ENCODE measurements at regions not wholly inside any gene's neighbourhood (a gene's known extent, or its start where the extent isn't known, plus 50 kb on each side); places are given as distances from the start of the nearest gene placed in this dataset.

- TF ChIP-seq RAD21 (IDR thresholded peaks at IDR 0.05; ENCODE audit: low read depth), result no peak
- no peak for TF ChIP-seq EP300 (IDR thresholded peaks at IDR 0.05; ENCODE audit: borderline replicate concordance)
- no peak for TF ChIP-seq YY1 (IDR thresholded peaks at IDR 0.05; ENCODE audit: low read depth)
Measured at GRCh38 chr3:164791263-164791662, 287.0 kb downstream of the SI start.
